Upper lobe of left lung (tissue), 4 donors: ENCODE measurements at regions not wholly inside any gene's neighbourhood (a gene's known extent, or its start where the extent isn't known, plus 50 kb on each side); places are given as distances from the start of the nearest gene placed in this dataset.

Source experiments
- EP300 ChIP-seq, 4 donors: sonication (generic); formaldehyde crosslinking; IDR thresholded peaks; one replicate each; pipeline ENCODE4 v1.5.1; 2017; ENCODE audit warnings: antibody characterized with exemption in 4 of 4, control low read depth in 2 of 4
- POLR2A ChIP-seq, 4 donors: fragments of 450-650 bp; IDR thresholded peaks; one replicate each; pipeline ENCODE4 v1.5.1; 2016 to 2017; ENCODE audit warnings: antibody characterized with exemption in 4 of 4, mild to moderate bottlenecking in 2 of 4
- POLR2AphosphoS5 ChIP-seq, 2 donors: sonication (generic); formaldehyde crosslinking; IDR thresholded peaks; one replicate each; pipeline ENCODE4 v1.5.1; 2017; ENCODE audit warnings: antibody characterized with exemption in 2 of 2
- TF ChIP-seq, protein P1 (sequence below), 6 experiments: fragments of 450-650 bp in 4 of 6; fragments of 200-600 bp in 2 of 6; sonication (generic) in 2 of 6; IDR thresholded peaks; one replicate each; pipeline ENCODE4 v1.5.1; 2016 to 2019; ENCODE audit warnings: antibody characterized with exemption in 6 of 6

DNA sequence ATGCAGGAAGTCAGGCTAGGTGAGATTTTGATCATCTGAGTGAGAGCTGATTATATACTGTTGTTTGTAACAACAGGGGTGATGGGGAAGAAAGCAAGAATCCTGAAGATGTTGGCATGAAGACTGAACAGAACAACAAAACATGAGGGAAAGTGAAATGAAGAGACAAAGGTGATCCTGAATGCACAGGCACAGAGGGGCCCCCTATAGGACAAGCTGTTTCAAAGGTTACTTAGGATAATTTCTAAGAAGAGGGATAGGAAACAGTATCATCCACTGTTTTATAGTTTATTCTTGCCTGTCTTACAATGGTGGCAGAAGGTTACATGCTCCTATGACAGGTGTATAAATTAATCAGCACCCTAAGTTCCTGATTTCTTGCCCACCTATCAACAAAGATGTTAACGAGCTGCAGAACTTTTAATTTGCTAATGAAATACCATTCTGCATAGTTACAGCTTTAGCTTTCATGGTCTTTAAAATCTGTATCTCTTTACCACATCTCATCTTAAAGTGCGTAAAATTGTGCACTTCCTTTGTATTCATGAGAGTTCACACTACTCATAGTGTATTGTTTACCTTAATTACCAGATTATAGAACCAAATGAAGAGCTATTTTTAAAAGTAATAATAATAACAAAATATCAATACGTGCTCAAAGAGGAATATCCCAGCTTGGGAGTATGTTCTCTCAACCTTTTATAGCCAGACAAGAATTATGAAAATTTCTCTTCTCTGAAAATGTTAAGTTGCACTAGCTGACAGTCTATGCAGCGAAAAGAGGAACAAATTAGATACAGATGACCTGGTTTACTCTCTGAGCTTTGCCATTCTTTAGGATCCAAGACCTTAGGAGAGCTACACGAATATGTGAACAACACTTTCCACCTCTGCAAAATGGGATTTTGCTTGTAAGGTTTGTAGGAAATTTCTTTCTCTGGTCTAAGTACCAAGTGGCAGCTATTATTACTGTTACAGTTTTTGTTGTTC, 192.5 kb downstream of the EDN1 start:
- TF ChIP-seq, protein P1, sequence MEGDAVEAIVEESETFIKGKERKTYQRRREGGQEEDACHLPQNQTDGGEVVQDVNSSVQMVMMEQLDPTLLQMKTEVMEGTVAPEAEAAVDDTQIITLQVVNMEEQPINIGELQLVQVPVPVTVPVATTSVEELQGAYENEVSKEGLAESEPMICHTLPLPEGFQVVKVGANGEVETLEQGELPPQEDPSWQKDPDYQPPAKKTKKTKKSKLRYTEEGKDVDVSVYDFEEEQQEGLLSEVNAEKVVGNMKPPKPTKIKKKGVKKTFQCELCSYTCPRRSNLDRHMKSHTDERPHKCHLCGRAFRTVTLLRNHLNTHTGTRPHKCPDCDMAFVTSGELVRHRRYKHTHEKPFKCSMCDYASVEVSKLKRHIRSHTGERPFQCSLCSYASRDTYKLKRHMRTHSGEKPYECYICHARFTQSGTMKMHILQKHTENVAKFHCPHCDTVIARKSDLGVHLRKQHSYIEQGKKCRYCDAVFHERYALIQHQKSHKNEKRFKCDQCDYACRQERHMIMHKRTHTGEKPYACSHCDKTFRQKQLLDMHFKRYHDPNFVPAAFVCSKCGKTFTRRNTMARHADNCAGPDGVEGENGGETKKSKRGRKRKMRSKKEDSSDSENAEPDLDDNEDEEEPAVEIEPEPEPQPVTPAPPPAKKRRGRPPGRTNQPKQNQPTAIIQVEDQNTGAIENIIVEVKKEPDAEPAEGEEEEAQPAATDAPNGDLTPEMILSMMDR (IDR thresholded peaks at IDR 0.05), result no peak
- no peak for TF ChIP-seq POLR2AphosphoS5 (IDR thresholded peaks at IDR 0.05)
- no peak for TF ChIP-seq POLR2A (IDR thresholded peaks at IDR 0.05)
- no peak for TF ChIP-seq EP300 (IDR thresholded peaks at IDR 0.05)
